Mesothelial cell of epicardium (in vitro differentiated cells): ENCODE measurements at regions not wholly inside any gene's neighbourhood (a gene's known extent, or its start where the extent isn't known, plus 50 kb on each side); places are given as distances from the start of the nearest gene placed in this dataset.
A peak's percentile ranks its signal among the peaks of the same experiment; 100 is the strongest.

ENCODE experiments used
- DNase-seq, 2 experiments: peaks; one replicate each; pipeline ENCODE4 v3.0.0; 2021; ENCODE audit warnings: low spot score in 2 of 2; ENCODE audit not compliant: unreplicated experiment in 2 of 2
- H3K27ac Mint-ChIP-seq: 2 replicates; pipeline ENCODE4 v1.8.0; 2021; ENCODE audit warnings: mixed read lengths
- H3K27me3 Mint-ChIP-seq: 2 replicates; pipeline ENCODE4 v1.8.0; 2021; ENCODE audit warnings: low read depth, mixed read lengths
- H3K36me3 Mint-ChIP-seq: 2 replicates; pipeline ENCODE4 v1.8.0; 2021; ENCODE audit warnings: mixed read lengths
- H3K4me1 Mint-ChIP-seq: 2 replicates; pipeline ENCODE4 v1.8.0; 2021; ENCODE audit warnings: mixed read lengths
- H3K4me3 Mint-ChIP-seq: 2 replicates; pipeline ENCODE4 v1.8.0; 2021; ENCODE audit warnings: mild to moderate bottlenecking, moderate library complexity, mixed read lengths
- H3K9me3 Mint-ChIP-seq: 2 replicates; pipeline ENCODE4 v1.8.0; 2021; ENCODE audit warnings: mixed read lengths
- CTCF ChIP-seq: fragments of 200-600 bp; sonication (generic); IDR thresholded peaks from one replicate; pipeline ENCODE4 v1.5.0; 2021; ENCODE audit warnings: antibody characterized with exemption; ENCODE audit not compliant: unreplicated experiment

DNA sequence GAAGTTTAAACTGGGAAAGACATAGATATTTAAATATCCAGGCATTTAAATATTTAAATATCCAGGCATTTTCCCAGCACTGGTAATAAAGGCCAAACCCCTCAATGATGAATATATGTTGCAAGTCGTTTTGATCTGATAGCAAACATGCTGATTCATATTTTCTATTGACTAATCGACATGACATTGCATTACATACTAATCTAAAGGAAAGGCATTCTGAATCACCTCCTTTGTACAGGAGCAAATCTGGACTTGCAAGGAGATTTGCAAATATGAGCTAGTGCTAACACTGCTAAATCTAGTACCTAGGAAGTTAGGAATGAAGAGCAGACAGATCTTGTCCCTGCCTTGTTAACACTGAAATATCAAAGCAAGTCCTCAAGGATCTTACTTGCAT lies 207.3 kb downstream of the SLC7A11 start:
- no peaks in the 10 kb centered on the region for H3K27me3 Mint-ChIP-seq
- no peak overlapping the region for H3K4me3 Mint-ChIP-seq
- peaks cover 21% of the 10 kb centered on the region for H3K4me1 Mint-ChIP-seq
- no peaks in the 10 kb centered on the region for H3K36me3 Mint-ChIP-seq
- no peak for TF ChIP-seq CTCF
- peaks cover 1% of the 10 kb centered on the region for H3K9me3 Mint-ChIP-seq
- DNase-seq = no peak
- no peak overlapping the region for H3K27ac Mint-ChIP-seq

- Mint-ChIP-seq H3K27ac (no peak overlapping the region), H3K4me1 (peaks cover 14% of the 10 kb centered on the region), H3K36me3 (no peaks in the 10 kb centered on the region), H3K27me3 (no peaks in the 10 kb centered on the region), H3K4me3 (no peak overlapping the region), H3K9me3 (no peaks in the 10 kb centered on the region)
- no peak for DNase-seq
- TF ChIP-seq CTCF = no peak
These were observed 209.9 kb downstream of the SLC7A11 start for GRCh38 chr4:138032222-138032621.

GRCh38 chr4:138030375-138030774 lies 211.8 kb downstream of the SLC7A11 start:
- no peak overlapping the region for H3K4me3 Mint-ChIP-seq
- H3K4me1 Mint-ChIP-seq = peaks cover 7% of the 10 kb centered on the region
- no peak for DNase-seq
- no peak overlapping the region for H3K27ac Mint-ChIP-seq
- H3K27me3 Mint-ChIP-seq = no peaks in the 10 kb centered on the region
- H3K9me3 Mint-ChIP-seq = no peaks in the 10 kb centered on the region
- TF ChIP-seq CTCF = no peak
- H3K36me3 Mint-ChIP-seq = no peaks in the 10 kb centered on the region

DNA sequence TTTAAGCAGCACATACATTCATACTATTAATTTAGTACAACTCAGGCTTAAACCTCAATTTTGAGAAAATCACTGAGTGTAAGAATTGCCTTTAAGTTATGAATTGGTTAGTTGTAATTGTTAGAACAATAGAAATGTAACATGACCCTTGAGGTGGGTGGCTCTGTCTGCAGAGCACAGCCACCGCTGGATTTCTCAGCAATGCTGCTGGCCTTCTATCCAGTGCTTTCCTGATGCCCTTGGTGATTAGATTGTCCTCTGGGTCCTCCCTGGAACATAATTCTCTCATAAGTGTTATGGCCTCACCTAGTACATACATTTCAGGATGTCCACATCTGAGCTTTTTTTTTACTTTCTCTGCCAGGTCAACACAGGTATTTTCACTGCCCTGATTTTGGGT lies 213.2 kb downstream of the SLC7A11 start:
- no peak for TF ChIP-seq CTCF
- Mint-ChIP-seq H3K27ac (no peak overlapping the region), H3K9me3 (no peaks in the 10 kb centered on the region), H3K4me3 (no peak overlapping the region), H3K36me3 (no peaks in the 10 kb centered on the region), H3K27me3 (no peaks in the 10 kb centered on the region), H3K4me1 (peaks cover 7% of the 10 kb centered on the region)
- DNase-seq = no peak

GRCh38 chr4:138021139-138021830 lies 220.9 kb downstream of the SLC7A11 start:
- Mint-ChIP-seq H3K36me3 (no peaks in the 10 kb centered on the region), H3K27me3 (no peaks in the 10 kb centered on the region), H3K27ac (peak overlapping the region; percentile 34), H3K4me1 (peaks cover 9% of the 10 kb centered on the region), H3K9me3 (peaks cover 6% of the 10 kb centered on the region), H3K4me3 (no peak overlapping the region)
- DNase-seq = no peak
- no peak for TF ChIP-seq CTCF
